ENCODE measurements at regions not wholly inside any gene's neighbourhood (a gene's known extent, or its start where the extent isn't known, plus 50 kb on each side); places are given as distances from the start of the nearest gene placed in this dataset.

DNA sequence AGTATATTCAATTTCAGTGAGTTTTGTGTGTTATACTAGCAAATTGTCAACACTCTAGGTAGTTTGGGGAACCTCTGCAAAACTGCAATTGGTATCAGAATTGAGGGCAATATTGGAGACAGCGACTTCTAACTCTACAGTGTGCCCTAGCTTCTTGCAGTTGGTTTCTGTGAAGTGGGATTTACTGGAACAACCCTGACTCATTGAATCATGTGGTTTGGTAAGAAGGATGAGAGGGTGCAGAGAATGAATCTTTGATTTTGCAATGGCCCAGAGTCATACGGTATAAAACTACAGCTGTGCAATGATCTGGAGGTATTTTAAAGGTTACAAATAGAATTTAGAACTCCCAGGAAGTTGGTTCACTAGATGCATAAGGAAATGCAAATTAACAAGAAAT, 129.1 kb upstream of the PPP1R3A start:
- Mint-ChIP-seq H3K27ac (no peak overlapping the region), H3K36me3 (ENCODE audit: low read depth) (no peaks in the 10 kb centered on the region), H3K27me3 (ENCODE audit: low read depth, poor library complexity) (no peaks in the 10 kb centered on the region), H3K4me1 (no peaks in the 10 kb centered on the region), H3K9me3 (no peaks in the 10 kb centered on the region), H3K4me3 (no peak overlapping the region)
- DNase-seq, result no peak
- TF ChIP-seq, protein P1, sequence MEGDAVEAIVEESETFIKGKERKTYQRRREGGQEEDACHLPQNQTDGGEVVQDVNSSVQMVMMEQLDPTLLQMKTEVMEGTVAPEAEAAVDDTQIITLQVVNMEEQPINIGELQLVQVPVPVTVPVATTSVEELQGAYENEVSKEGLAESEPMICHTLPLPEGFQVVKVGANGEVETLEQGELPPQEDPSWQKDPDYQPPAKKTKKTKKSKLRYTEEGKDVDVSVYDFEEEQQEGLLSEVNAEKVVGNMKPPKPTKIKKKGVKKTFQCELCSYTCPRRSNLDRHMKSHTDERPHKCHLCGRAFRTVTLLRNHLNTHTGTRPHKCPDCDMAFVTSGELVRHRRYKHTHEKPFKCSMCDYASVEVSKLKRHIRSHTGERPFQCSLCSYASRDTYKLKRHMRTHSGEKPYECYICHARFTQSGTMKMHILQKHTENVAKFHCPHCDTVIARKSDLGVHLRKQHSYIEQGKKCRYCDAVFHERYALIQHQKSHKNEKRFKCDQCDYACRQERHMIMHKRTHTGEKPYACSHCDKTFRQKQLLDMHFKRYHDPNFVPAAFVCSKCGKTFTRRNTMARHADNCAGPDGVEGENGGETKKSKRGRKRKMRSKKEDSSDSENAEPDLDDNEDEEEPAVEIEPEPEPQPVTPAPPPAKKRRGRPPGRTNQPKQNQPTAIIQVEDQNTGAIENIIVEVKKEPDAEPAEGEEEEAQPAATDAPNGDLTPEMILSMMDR (IDR thresholded peaks at IDR 0.05), result no peak

DNA sequence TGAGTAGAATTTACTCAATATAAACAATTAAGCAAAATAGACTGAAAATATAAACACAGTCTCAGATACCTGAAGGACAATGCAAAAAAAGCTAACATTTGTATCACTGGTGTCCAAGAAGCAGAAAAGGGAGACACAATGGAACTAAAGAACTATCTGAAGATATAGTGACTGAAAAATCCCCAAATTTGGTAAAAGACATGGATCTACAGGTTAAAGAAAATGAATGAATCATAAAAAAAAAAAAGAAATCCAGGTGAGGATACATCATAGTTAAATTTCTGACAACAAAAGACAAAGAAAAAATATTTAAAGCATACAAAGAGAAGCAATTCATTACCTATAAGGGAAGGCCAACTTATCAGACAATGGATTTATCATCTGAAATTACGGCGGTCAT, 114.7 kb upstream of the PPP1R3A start:
- Mint-ChIP-seq H3K4me3 (no peak overlapping the region), H3K27ac (no peak overlapping the region), H3K36me3 (ENCODE audit: low read depth) (no peaks in the 10 kb centered on the region), H3K27me3 (ENCODE audit: low read depth, poor library complexity) (no peaks in the 10 kb centered on the region), H3K4me1 (no peaks in the 10 kb centered on the region), H3K9me3 (no peaks in the 10 kb centered on the region)
- no peak for DNase-seq
- TF ChIP-seq, protein P1 (IDR thresholded peaks at IDR 0.05), result no peak

- H3K4me1 Mint-ChIP-seq, result no peaks in the 10 kb centered on the region
- no peaks in the 10 kb centered on the region for H3K9me3 Mint-ChIP-seq
- DNase-seq, result peak; percentile 33
- no peak overlapping the region for H3K4me3 Mint-ChIP-seq
- no peaks in the 10 kb centered on the region for H3K36me3 Mint-ChIP-seq (ENCODE audit: low read depth)
- no peak overlapping the region for H3K27ac Mint-ChIP-seq
- H3K27me3 Mint-ChIP-seq (ENCODE audit: low read depth, poor library complexity), result peaks cover 7% of the 10 kb centered on the region
- TF ChIP-seq, protein P1 (IDR thresholded peaks at IDR 0.05), result peak; percentile 66
These were observed 107.8 kb upstream of the PPP1R3A start for GRCh38 chr7:114026486-114027089.

- Mint-ChIP-seq H3K36me3 (ENCODE audit: low read depth) (no peaks in the 10 kb centered on the region), H3K4me3 (no peak overlapping the region), H3K9me3 (no peaks in the 10 kb centered on the region), H3K4me1 (no peaks in the 10 kb centered on the region), H3K27me3 (ENCODE audit: low read depth, poor library complexity) (peaks cover 7% of the 10 kb centered on the region), H3K27ac (no peak overlapping the region)
- TF ChIP-seq, protein P1 (IDR thresholded peaks at IDR 0.05), result no peak
- no peak for DNase-seq
These were observed 102.3 kb upstream of the PPP1R3A start for GRCh38 chr7:114021135-114021534.

DNA sequence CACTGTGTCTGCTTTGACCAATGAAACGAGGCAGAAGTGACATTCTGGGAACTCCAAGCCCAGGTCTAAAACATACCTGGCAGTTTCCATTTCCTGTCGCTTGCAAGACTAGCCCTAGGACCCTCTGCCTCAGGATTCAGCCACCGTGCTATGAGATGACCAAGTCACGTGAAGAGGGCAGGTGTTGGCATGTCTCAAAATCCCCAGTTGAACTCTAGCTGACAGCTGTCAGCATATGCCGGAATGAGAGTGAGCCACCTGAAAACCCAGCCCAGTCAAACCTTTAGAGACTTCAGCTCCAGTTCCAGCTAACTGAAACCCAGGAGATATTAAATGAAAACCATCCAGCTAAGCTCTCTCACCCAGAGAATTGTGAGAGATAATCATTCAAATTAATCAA, 89.9 kb upstream of the PPP1R3A start:
- no peak overlapping the region for H3K4me3 Mint-ChIP-seq
- TF ChIP-seq, protein P1 (IDR thresholded peaks at IDR 0.05), result no peak

DNA sequence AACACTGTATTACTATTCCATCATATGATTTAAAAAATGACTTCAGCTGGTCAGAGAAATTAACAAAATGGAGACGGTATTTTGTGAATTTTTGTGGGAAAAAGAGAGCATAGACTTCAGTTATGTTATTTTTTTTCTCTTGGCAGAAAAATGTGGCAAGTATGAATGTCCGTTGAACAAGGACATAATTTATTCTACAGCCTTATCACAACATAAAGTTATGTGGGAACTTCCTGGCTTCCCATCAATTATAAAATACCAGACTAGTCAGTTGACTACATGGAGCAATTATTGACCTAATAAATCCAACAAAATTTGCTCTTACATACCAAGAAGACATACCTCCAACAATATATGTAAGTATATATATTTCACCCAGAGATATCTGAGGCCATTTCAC, 88.6 kb upstream of the PPP1R3A start:
- Mint-ChIP-seq H3K9me3 (peaks cover 11% of the 10 kb centered on the region), H3K27me3 (ENCODE audit: low read depth, poor library complexity) (no peaks in the 10 kb centered on the region), H3K4me3 (no peak overlapping the region), H3K27ac (no peak overlapping the region), H3K4me1 (no peaks in the 10 kb centered on the region), H3K36me3 (ENCODE audit: low read depth) (no peaks in the 10 kb centered on the region)
- DNase-seq, result no peak
- TF ChIP-seq, protein P1 (IDR thresholded peaks at IDR 0.05), result no peak

More for the DNA sequence above, 89.9 kb upstream of the PPP1R3A start:
- no peak for DNase-seq
- Mint-ChIP-seq H3K36me3 (ENCODE audit: low read depth) (no peaks in the 10 kb centered on the region), H3K4me1 (no peaks in the 10 kb centered on the region), H3K27me3 (ENCODE audit: low read depth, poor library complexity) (no peaks in the 10 kb centered on the region), H3K27ac (no peak overlapping the region), H3K9me3 (no peaks in the 10 kb centered on the region)
